ENCODE measurements at regions not wholly inside any gene's neighbourhood (a gene's known extent, or its start where the extent isn't known, plus 50 kb on each side); places are given as distances from the start of the nearest gene placed in this dataset.

DNA sequence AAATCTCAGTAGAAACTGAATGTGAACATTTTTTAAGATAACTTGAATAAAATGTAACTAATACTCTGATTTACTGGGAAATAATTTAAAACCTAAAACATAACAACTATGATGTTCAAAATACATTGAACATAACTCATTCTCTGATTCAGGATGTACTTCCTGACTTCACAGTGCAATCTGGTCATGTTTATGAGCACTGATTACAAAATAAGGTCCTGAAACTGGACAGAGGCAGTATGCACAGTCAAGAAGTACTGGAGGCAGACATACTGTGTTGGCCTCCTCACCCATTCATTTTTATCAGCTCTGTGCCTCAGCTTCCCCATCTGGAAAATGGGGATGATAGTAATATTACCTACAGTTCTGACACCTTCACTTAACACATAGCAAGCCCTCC, 651.3 kb downstream of the PTPRC start:
- Histone ChIP-seq H3K4me3 (replicated peaks; ENCODE audit: insufficient read depth, low read length) (no peak overlapping the region), H3K27ac (replicated peaks) (no peak overlapping the region), H3K27me3 (ENCODE audit: insufficient read depth, poor library complexity, severe bottlenecking) (no peaks in the 10 kb centered on the region)
- TF ChIP-seq, protein P1, sequence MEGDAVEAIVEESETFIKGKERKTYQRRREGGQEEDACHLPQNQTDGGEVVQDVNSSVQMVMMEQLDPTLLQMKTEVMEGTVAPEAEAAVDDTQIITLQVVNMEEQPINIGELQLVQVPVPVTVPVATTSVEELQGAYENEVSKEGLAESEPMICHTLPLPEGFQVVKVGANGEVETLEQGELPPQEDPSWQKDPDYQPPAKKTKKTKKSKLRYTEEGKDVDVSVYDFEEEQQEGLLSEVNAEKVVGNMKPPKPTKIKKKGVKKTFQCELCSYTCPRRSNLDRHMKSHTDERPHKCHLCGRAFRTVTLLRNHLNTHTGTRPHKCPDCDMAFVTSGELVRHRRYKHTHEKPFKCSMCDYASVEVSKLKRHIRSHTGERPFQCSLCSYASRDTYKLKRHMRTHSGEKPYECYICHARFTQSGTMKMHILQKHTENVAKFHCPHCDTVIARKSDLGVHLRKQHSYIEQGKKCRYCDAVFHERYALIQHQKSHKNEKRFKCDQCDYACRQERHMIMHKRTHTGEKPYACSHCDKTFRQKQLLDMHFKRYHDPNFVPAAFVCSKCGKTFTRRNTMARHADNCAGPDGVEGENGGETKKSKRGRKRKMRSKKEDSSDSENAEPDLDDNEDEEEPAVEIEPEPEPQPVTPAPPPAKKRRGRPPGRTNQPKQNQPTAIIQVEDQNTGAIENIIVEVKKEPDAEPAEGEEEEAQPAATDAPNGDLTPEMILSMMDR (IDR thresholded peaks at IDR 0.05; ENCODE audit: insufficient read depth, low read length) = no peak
- no peak for TF ChIP-seq SPI1 (IDR thresholded peaks at IDR 0.05; ENCODE audit: borderline replicate concordance, low read depth)
- no peak for TF ChIP-seq GABPA (IDR thresholded peaks at IDR 0.05; ENCODE audit: low read depth)
- TF ChIP-seq, protein P2, sequence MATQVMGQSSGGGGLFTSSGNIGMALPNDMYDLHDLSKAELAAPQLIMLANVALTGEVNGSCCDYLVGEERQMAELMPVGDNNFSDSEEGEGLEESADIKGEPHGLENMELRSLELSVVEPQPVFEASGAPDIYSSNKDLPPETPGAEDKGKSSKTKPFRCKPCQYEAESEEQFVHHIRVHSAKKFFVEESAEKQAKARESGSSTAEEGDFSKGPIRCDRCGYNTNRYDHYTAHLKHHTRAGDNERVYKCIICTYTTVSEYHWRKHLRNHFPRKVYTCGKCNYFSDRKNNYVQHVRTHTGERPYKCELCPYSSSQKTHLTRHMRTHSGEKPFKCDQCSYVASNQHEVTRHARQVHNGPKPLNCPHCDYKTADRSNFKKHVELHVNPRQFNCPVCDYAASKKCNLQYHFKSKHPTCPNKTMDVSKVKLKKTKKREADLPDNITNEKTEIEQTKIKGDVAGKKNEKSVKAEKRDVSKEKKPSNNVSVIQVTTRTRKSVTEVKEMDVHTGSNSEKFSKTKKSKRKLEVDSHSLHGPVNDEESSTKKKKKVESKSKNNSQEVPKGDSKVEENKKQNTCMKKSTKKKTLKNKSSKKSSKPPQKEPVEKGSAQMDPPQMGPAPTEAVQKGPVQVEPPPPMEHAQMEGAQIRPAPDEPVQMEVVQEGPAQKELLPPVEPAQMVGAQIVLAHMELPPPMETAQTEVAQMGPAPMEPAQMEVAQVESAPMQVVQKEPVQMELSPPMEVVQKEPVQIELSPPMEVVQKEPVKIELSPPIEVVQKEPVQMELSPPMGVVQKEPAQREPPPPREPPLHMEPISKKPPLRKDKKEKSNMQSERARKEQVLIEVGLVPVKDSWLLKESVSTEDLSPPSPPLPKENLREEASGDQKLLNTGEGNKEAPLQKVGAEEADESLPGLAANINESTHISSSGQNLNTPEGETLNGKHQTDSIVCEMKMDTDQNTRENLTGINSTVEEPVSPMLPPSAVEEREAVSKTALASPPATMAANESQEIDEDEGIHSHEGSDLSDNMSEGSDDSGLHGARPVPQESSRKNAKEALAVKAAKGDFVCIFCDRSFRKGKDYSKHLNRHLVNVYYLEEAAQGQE (IDR thresholded peaks at IDR 0.05; ENCODE audit: insufficient replicate concordance, low read depth) = no peak
- TF ChIP-seq POLR2AphosphoS5 (IDR thresholded peaks at IDR 0.05; ENCODE audit: low read depth) = no peak
- DNase-seq (ENCODE audit: low read depth in 1 of 2, low spot score in 1 of 2) = no peak

DNA sequence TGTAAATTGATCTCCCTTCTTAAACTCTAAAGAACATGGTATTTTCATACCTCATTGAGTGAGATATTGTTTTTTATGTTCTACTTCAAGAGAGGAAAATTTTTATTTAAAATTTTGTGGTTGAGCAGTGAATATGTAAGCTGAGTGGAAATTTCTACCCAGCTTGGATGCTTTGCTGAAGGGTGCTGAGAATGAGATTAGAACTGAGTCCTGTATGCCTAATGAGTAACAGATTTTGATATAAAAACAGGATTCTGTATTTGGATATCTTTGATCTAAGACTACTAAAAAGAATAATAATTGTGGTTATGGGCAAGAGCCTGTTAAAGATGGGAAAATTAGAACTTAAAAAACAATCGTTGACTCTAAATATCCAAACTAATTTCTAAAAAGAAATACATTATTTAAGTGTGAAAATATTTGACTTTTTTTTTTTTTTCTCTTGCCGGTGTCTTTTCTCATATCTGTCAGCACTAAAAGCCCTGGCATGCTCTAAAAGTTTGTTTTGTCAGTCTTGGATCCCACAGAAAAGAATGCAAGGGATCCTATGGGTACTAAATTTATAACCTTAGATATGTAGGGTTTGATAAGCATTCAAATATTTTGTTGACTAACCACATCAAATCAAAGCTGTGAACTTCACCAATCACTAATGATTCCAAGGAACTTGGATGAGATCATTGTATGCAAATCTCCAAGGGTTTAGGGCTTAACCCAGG, 652.3 kb downstream of the PTPRC start:
- no peak for DNase-seq (ENCODE audit: low read depth in 1 of 2, low spot score in 1 of 2)
- H3K27ac ChIP-seq (replicated peaks) = no peak overlapping the region
- TF ChIP-seq POLR2AphosphoS5 (IDR thresholded peaks at IDR 0.05; ENCODE audit: low read depth) (no peak), SPI1 (IDR thresholded peaks at IDR 0.05; ENCODE audit: borderline replicate concordance, low read depth) (no peak)
- TF ChIP-seq, protein P2 (IDR thresholded peaks at IDR 0.05; ENCODE audit: insufficient replicate concordance, low read depth) = no peak
- TF ChIP-seq, protein P1 (IDR thresholded peaks at IDR 0.05; ENCODE audit: insufficient read depth, low read length) = no peak
- H3K27me3 ChIP-seq (ENCODE audit: insufficient read depth, poor library complexity, severe bottlenecking) = no peaks in the 10 kb centered on the region
- no peak overlapping the region for H3K4me3 ChIP-seq (replicated peaks; ENCODE audit: insufficient read depth, low read length)

DNA sequence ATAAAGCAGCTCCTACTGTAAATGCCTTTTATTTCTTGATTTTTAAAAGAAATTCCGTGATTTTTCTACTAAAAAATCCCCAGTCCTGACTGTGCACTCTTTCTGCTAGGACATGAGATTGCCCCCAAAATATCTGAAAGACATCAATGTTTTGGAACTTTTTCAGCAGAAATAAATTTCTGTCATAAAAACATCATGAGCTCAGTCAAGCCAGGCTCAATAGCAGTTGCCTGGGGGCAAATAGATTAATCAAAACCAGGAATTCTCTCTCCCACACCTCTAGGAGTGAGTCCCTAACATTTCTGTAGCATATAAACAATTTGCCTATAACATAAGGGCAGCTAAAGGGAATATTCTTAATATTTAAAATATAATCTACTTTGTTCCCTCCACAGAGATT, 654.1 kb downstream of the PTPRC start:
- DNase-seq (ENCODE audit: low read depth in 1 of 2, low spot score in 1 of 2) = no peak
- TF ChIP-seq, protein P2 (IDR thresholded peaks at IDR 0.05; ENCODE audit: insufficient replicate concordance, low read depth) = no peak
- TF ChIP-seq GABPA (IDR thresholded peaks at IDR 0.05; ENCODE audit: low read depth) (no peak), SPI1 (IDR thresholded peaks at IDR 0.05; ENCODE audit: borderline replicate concordance, low read depth) (no peak), POLR2AphosphoS5 (IDR thresholded peaks at IDR 0.05; ENCODE audit: low read depth) (no peak)
- TF ChIP-seq, protein P1 (IDR thresholded peaks at IDR 0.05; ENCODE audit: insufficient read depth, low read length) = no peak
- H3K27ac ChIP-seq (replicated peaks) = no peak overlapping the region
- no peaks in the 10 kb centered on the region for H3K27me3 ChIP-seq (ENCODE audit: insufficient read depth, poor library complexity, severe bottlenecking)
- H3K4me3 ChIP-seq (replicated peaks; ENCODE audit: insufficient read depth, low read length) = no peak overlapping the region

All from HL-60 (cell line).